Osteoblast (primary cell): ENCODE measurements at regions not wholly inside any gene's neighbourhood (a gene's known extent, or its start where the extent isn't known, plus 50 kb on each side); places are given as distances from the start of the nearest gene placed in this dataset.

Source experiments
- DNase-seq: peaks from one replicate; pipeline ENCODE4 v3.0.0; 2011; ENCODE audit warnings: low spot score, mixed read lengths; ENCODE audit not compliant: insufficient read length; ENCODE audit errors: missing footprints
- H2AFZ ChIP-seq: 2 replicates; pipeline ENCODE4 v1.6.0; 2011; ENCODE audit warnings: mild to moderate bottlenecking, low read length
- H3K27ac ChIP-seq: 2 replicates; pipeline ENCODE4 v1.5.1; 2011; ENCODE audit warnings: mild to moderate bottlenecking, low read depth, low read length, moderate library complexity
- H3K27me3 ChIP-seq: 2 replicates; pipeline ENCODE4 v1.6.0; 2012; ENCODE audit warnings: mild to moderate bottlenecking, control low read depth, inconsistent platforms, low read length, moderate library complexity; ENCODE audit not compliant: insufficient read depth
- H3K36me3 ChIP-seq: 2 replicates; pipeline ENCODE4 v1.5.1; 2011; ENCODE audit warnings: mild to moderate bottlenecking, low read length, control low read depth, moderate library complexity; ENCODE audit not compliant: insufficient read depth
- H3K4me1 ChIP-seq: 2 replicates; pipeline ENCODE4 v1.5.1; 2011; ENCODE audit warnings: mild to moderate bottlenecking, low read length, control low read depth, moderate library complexity; ENCODE audit not compliant: insufficient read depth
- H3K4me2 ChIP-seq: 2 replicates; pipeline ENCODE4 v1.6.0; 2011; ENCODE audit warnings: mild to moderate bottlenecking, low read length; ENCODE audit not compliant: insufficient read depth
- H3K4me3 ChIP-seq: fragments of 200-600 bp; sonication (generic); 3 replicates; pipeline ENCODE4 v1.5.1; 2012; ENCODE audit warnings: mild to moderate bottlenecking, low read length, inconsistent platforms; ENCODE audit not compliant: insufficient read depth
- H3K79me2 ChIP-seq: 2 replicates; pipeline ENCODE4 v1.6.0; 2012; ENCODE audit warnings: mild to moderate bottlenecking, low read length, control low read depth, inconsistent platforms; ENCODE audit not compliant: insufficient read depth
- H3K9me3 ChIP-seq: 2 replicates; pipeline ENCODE4 v1.5.1; 2011; ENCODE audit warnings: low read depth, low read length, control low read depth
- H4K20me1 ChIP-seq: 2 replicates; pipeline ENCODE4 v1.6.0; 2012; ENCODE audit warnings: mild to moderate bottlenecking, low read length, control low read depth; ENCODE audit not compliant: insufficient read depth
- TF ChIP-seq, protein P1 (sequence below): IDR thresholded peaks from 2 replicates; pipeline ENCODE4 v1.5.1; 2011; ENCODE audit warnings: mild to moderate bottlenecking, low read depth, low read length, moderate library complexity; ENCODE audit errors: extremely low read depth

GRCh38 chr13:47481536-47481935 lies 519.5 kb downstream of the SUCLA2 start:
- Histone ChIP-seq H3K4me3 (no peak overlapping the region), H3K79me2 (no peaks in the 10 kb centered on the region), H3K9me3 (no peaks in the 10 kb centered on the region), H3K36me3 (no peaks in the 10 kb centered on the region), H3K4me1 (peaks cover 10% of the 10 kb centered on the region), H4K20me1 (no peaks in the 10 kb centered on the region), H3K27me3 (no peaks in the 10 kb centered on the region), H2AFZ (no peak overlapping the region), H3K27ac (no peak overlapping the region), H3K4me2 (no peak overlapping the region)
- DNase-seq = no peak
- TF ChIP-seq, protein P1, sequence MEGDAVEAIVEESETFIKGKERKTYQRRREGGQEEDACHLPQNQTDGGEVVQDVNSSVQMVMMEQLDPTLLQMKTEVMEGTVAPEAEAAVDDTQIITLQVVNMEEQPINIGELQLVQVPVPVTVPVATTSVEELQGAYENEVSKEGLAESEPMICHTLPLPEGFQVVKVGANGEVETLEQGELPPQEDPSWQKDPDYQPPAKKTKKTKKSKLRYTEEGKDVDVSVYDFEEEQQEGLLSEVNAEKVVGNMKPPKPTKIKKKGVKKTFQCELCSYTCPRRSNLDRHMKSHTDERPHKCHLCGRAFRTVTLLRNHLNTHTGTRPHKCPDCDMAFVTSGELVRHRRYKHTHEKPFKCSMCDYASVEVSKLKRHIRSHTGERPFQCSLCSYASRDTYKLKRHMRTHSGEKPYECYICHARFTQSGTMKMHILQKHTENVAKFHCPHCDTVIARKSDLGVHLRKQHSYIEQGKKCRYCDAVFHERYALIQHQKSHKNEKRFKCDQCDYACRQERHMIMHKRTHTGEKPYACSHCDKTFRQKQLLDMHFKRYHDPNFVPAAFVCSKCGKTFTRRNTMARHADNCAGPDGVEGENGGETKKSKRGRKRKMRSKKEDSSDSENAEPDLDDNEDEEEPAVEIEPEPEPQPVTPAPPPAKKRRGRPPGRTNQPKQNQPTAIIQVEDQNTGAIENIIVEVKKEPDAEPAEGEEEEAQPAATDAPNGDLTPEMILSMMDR = no peak

GRCh38 chr13:47480951-47481350 lies 520.1 kb downstream of the SUCLA2 start:
- no peak for DNase-seq

DNA sequence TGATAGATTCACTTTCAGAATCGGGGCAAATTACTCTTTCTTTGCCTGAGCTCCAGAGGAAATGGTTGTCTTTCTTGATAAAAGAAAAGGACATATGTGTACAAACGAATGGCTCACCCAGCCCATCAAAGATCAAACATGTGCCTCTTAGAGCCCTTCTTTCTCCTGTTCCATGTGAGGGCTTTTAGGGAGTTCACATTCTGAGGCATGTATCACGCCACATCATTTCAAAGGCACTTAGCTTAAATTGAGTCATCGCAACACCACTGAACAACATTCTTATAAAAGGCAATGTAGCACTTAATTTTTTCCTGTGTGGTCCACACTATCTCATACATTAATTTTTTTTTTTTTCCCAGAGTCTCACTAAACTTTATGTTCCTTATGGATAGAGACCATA lies 521.0 kb downstream of the SUCLA2 start:
- Histone ChIP-seq H4K20me1 (no peaks in the 10 kb centered on the region), H2AFZ (peak overlapping the region; percentile 30), H3K27ac (peak overlapping the region; percentile 34), H3K36me3 (no peaks in the 10 kb centered on the region), H3K4me3 (no peak overlapping the region), H3K4me1 (peaks cover 10% of the 10 kb centered on the region), H3K27me3 (no peaks in the 10 kb centered on the region), H3K9me3 (no peaks in the 10 kb centered on the region), H3K79me2 (no peaks in the 10 kb centered on the region), H3K4me2 (peak overlapping the region; percentile 43)
- TF ChIP-seq, protein P1 = no peak
- DNase-seq = no peak

More at GRCh38 chr13:47480951-47481350, 520.1 kb downstream of the SUCLA2 start:
- Histone ChIP-seq H3K27ac (no peak overlapping the region), H3K79me2 (no peaks in the 10 kb centered on the region), H3K36me3 (no peaks in the 10 kb centered on the region), H3K4me2 (no peak overlapping the region), H2AFZ (no peak overlapping the region), H3K27me3 (no peaks in the 10 kb centered on the region), H3K4me1 (peaks cover 10% of the 10 kb centered on the region), H4K20me1 (no peaks in the 10 kb centered on the region), H3K4me3 (no peak overlapping the region), H3K9me3 (no peaks in the 10 kb centered on the region)
- TF ChIP-seq, protein P1 = no peak

DNA sequence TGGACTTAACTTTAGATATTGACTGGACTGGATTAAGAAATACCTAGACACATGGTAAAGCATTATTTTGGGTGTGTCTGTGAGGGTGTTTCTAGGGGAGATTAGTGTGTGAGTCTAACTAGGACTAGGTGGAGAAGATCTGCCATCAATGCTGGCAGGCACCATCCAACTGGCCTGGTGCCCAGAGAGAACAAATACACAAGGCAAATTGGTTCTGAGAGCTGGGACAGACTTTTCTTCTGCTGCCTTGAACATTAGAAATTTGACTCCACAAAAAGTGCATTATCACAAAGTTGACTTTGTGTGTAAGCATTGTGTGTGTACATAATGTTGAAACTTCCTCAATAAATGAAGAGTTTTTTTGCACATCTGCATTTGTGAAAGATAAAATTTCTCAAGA lies 522.1 kb downstream of the SUCLA2 start:
- Histone ChIP-seq H3K27me3 (no peaks in the 10 kb centered on the region), H3K27ac (no peak overlapping the region), H3K36me3 (no peaks in the 10 kb centered on the region), H3K4me2 (no peak overlapping the region), H4K20me1 (no peaks in the 10 kb centered on the region), H3K9me3 (no peaks in the 10 kb centered on the region), H2AFZ (no peak overlapping the region), H3K4me1 (peaks cover 4% of the 10 kb centered on the region), H3K79me2 (no peaks in the 10 kb centered on the region), H3K4me3 (no peak overlapping the region)
- TF ChIP-seq, protein P1 = no peak
- DNase-seq = no peak
